HG02852 (cell line): ENCODE measurements at regions not wholly inside any gene's neighbourhood (a gene's known extent, or its start where the extent isn't known, plus 50 kb on each side); places are given as distances from the start of the nearest gene placed in this dataset.

Experiments used
- ATAC-seq: cut with Tn5 transposase; IDR thresholded peaks from one replicate; pipeline ENCODE4 v1.9.1; 2021; ENCODE audit warnings: mild to moderate bottlenecking, moderate library complexity; ENCODE audit not compliant: unreplicated experiment

- no peak for ATAC-seq
These were observed 195.8 kb upstream of the KLF12 start for GRCh38 chr13:74329962-74330361.

DNA sequence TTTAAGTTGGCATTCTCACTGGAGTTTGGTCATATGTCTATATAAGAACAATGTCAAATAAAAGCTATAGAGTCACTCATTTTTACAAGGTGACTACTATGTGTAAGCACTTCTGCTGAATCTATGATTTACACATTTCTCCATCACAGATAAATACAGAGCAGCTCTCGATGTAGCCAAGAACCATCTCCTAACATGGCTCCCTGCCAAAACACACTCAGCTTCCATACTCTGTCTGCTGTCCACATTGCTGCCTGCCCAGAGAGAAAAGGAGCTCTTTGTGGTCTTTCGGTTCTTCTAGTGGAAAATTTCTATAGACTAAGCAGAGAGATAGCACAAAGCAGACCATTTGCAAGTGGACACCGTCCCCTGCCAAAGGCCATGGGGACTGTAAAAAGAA, 190.9 kb upstream of the KLF12 start:
- no peak for ATAC-seq

DNA sequence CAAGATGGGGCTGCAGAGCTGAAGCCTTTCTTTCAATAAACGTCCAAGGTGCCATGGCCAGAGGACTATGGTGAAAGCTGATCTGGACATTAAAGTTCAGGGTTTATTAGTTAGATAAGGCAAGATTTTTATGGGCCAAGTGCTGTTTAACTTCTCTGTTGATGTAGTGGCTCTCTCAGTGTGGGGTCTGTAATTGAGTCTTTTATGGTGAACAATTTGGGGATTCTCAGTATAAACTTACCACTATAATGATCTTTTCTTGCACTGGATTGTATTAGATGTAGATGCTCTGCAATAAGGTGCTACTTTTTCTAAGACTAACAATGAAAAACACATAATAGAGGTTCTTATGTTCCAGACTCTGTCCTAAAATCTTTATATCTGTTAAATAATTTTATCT, 190.1 kb upstream of the KLF12 start:
- no peak for ATAC-seq

DNA sequence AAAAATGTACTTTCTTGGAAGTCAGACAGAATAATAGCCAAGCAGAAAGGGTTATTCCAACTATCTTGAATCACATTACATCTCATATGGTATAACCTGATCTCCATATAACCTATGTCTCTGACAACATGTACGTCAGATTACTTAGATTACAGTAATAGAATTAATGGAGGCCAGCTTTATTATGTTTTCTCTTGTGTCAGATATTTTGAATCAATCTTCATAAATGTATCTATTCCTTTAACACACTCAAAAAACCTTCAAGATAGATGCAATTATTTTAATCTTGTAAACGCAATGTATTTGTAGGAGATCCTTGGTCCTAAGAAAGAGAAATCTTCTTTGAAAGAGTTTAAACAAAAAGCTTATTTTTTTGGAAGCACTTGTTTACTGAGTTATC, 188.4 kb upstream of the KLF12 start:
- no peak for ATAC-seq

DNA sequence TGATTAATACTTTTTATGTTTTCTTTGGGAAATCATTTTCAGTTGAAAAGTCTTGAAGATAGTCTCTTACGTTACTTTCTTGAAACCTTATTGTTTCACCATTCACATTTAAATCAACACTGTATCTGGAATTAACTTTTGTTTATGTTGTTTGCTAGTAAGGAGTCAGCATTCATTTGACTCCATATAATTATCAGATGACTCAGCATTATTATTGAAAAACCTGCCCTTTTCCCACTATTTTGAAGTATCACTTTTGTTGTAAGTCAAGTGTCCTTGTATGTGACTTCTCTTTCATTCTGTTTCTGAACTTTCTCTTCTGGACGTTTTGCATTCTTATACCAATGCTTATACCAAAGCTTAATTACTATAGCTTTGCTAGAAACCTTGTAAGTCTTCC, 186.1 kb upstream of the KLF12 start:
- ATAC-seq = no peak

GRCh38 chr13:74316547-74316946, 182.3 kb upstream of the KLF12 start:
- ATAC-seq = peak; percentile 43

DNA sequence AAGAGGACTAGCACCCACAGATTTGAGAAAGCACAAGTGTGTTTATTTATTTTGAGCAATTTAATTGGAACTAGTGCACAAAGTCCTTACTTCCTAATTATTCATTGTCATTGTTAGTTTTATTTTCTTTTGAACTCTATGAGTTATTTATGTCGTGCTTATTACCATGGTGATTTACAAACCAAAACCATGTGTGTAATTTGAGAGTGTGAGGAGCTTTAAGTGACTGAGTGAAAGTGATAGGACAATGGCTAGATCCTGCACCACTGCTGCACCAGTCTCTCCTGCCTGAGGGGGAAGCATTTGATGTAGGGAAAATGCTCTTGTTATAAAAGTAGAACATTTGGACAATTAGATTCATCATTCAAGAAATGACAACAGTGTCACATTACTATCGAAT, 172.3 kb upstream of the KLF12 start:
- ATAC-seq = no peak

- no peak for ATAC-seq
These were observed 171.7 kb upstream of the KLF12 start for GRCh38 chr13:74305876-74306275.

- ATAC-seq = no peak
These were observed 167.2 kb upstream of the KLF12 start for GRCh38 chr13:74301258-74301935.

- no peak for ATAC-seq
These were observed 166.0 kb upstream of the KLF12 start for GRCh38 chr13:74300162-74300561.

DNA sequence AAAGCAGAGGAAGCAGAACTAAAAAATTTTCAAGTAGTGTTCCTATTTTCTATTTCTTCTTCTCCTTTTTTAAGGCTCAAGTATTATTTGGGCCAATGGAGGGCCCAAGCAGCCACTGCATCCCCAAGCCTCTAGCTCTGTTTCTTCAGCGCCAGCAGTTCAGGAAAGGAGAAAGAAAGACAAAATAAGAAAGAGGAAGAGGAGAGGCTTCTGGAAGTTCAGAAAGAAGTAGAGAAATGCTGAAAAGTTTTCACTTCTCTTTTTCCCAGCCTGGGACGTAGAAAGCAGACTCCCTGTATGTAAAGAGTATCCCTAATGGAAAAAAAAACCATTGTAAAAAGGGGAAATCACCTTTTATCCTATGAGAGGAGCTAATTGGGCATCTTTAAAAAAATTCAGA, 165.5 kb upstream of the KLF12 start:
- ATAC-seq = no peak

DNA sequence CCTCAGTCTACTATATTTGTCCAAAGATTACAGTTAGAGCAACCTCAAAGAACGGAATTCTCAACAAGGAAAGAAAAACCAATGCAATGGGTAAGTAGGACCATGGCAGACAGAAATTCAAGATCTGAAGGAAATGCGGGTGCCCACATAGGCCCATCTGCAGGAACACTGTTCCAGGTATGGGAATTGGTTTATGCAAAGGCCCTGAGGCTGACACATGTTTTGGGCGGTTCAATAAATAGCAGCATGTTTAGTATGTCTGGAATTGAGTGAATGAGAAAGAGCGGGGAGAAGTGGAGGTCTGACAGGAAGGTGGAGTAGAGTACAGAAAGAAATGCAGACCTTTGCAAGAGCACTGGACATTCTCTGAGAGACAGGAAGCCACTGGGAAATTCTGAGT, 164.7 kb upstream of the KLF12 start:
- no peak for ATAC-seq

- ATAC-seq = peak; percentile 72
These were observed 155.9 kb upstream of the KLF12 start for GRCh38 chr13:74289861-74290773.

GRCh38 chr13:74289107-74289506, 154.9 kb upstream of the KLF12 start:
- no peak for ATAC-seq

DNA sequence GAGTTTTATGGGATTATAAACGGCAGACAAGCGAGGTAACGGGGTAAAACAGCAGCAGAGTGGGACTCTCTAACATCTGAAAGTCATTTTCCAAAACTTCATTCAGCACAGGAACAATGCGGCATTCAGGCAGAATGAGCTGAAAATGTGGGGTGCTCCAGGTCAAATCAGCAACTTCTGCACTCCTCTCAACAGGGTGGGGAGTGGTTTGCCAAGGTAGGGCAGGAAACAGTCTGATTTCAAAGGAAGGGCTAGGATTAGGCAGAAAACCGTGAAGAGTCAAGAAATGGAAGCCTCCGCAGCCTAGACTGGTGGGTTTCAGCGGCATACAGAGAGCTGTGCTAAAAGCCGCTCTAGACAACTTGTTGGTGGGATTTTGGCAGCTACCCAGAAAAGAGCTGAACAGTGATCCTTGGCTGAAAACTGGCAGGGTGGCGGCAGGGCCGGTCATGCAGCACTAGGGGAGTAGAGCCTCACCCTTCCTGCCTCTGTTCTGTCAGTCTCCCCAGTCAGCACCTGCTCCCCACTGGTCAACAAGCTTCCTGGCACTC, 154.2 kb upstream of the KLF12 start:
- no peak for ATAC-seq

DNA sequence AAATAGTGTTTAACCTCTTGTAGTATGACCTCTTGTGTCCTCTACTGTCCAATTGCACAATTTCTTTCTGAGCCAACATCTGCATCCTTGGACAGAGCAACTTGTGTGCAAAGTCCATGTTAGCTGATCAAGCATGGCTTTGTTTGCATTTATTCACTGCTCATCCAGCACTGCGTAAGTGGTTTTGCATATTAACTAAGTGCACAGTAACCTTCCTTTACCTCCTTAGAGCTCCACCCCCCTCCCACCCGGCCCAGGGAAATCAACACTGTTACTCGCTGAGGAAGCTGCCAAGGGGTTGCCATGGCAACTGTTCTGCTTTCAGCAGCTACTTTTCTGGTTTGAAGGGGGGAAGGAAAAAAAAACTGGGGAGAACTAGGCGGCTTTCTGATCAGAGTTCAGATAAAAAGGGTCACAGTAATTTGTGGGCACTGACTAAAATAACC, 153.5 kb upstream of the KLF12 start:
- peak; percentile 35 for ATAC-seq

DNA sequence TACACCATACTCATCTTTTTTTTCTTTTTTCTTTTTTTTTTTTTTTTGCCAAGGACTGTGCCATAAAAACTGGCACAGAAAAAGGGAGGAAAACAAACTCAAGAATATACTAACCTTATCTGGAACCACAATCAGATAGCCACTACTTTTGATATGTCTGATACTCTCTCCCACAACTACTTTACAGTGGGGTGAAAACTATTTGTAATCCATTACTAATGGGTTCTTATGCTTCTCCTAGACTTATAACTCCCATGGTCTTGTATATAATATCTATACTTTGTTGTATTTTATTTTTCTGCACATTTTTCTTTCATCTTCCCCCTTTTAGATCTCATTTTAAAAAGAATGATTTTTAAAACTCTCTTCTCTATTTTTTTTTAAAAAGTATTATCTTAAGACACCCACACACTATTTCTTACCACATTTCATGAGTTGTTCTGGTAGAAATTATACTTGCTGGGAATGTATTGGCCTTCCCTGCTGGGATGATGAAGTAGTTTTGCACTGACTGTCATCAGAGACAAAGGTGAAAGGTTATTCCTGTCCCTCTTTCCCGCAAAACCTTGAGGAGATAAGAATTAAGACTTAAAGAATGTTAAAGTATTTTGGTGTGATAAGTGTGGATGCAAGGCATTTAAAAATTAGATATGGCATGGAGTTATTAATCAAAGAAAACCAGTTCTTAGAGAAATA, 146.7 kb upstream of the KLF12 start:
- ATAC-seq = no peak

GRCh38 chr13:74280093-74280794, 146.0 kb upstream of the KLF12 start:
- ATAC-seq = no peak

DNA sequence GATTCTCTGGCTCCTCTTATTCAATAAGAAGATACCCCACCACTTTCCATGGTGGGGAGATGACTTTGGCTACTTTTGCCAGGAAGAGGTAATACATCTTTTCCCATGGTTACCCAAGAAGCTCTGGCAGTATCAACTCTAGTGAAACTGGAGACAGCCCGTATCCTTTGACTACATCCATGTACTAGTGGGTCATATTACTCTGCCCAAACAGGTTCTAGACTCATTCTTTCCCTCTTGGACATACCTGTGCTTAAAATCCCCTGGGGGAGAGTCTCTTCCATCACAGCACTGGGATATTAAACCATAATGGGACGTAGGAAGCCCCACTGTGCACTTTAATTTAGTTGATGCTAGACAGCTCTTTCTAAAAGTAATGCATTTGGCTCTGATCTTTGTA, 144.7 kb upstream of the KLF12 start:
- ATAC-seq = no peak

- no peak for ATAC-seq
These were observed 140.7 kb upstream of the KLF12 start for GRCh38 chr13:74274916-74275315.

GRCh38 chr13:74273581-74273980, 139.4 kb upstream of the KLF12 start:
- ATAC-seq = no peak
